ENCODE measurements at regions not wholly inside any gene's neighbourhood (a gene's known extent, or its start where the extent isn't known, plus 50 kb on each side); places are given as distances from the start of the nearest gene placed in this dataset.

- Mint-ChIP-seq H3K4me1 (ENCODE audit: low read depth) (peaks cover 3% of the 10 kb centered on the region), H3K27ac (no peak overlapping the region), H3K9me3 (no peaks in the 10 kb centered on the region), H3K4me3 (no peak overlapping the region), H3K36me3 (ENCODE audit: low read depth) (no peaks in the 10 kb centered on the region), H3K27me3 (ENCODE audit: low read depth) (peaks cover 44% of the 10 kb centered on the region)
Measured at GRCh38 chr15:98174841-98175240, 214.3 kb downstream of the ARRDC4 start.

- Mint-ChIP-seq H3K27me3 (ENCODE audit: low read depth) (peaks cover 43% of the 10 kb centered on the region), H3K9me3 (no peaks in the 10 kb centered on the region), H3K27ac (no peak overlapping the region), H3K4me1 (ENCODE audit: low read depth) (peaks cover 3% of the 10 kb centered on the region), H3K4me3 (no peak overlapping the region), H3K36me3 (ENCODE audit: low read depth) (no peaks in the 10 kb centered on the region)
Measured at GRCh38 chr15:98177966-98178592, 217.6 kb downstream of the ARRDC4 start.

- Mint-ChIP-seq H3K27me3 (ENCODE audit: low read depth) (peaks cover 43% of the 10 kb centered on the region), H3K4me3 (no peak overlapping the region), H3K27ac (no peak overlapping the region), H3K9me3 (no peaks in the 10 kb centered on the region), H3K4me1 (ENCODE audit: low read depth) (peaks cover 3% of the 10 kb centered on the region), H3K36me3 (ENCODE audit: low read depth) (no peaks in the 10 kb centered on the region)
Measured at GRCh38 chr15:98178861-98179260, 218.4 kb downstream of the ARRDC4 start.

GRCh38 chr15:98187549-98187948 lies 227.0 kb downstream of the ARRDC4 start:
- no peaks in the 10 kb centered on the region for H3K4me1 Mint-ChIP-seq (ENCODE audit: low read depth)
- no peak overlapping the region for H3K27ac Mint-ChIP-seq
- H3K27me3 Mint-ChIP-seq (ENCODE audit: low read depth), result peaks cover 4% of the 10 kb centered on the region
- H3K36me3 Mint-ChIP-seq (ENCODE audit: low read depth), result no peaks in the 10 kb centered on the region
- H3K4me3 Mint-ChIP-seq, result no peak overlapping the region
- H3K9me3 Mint-ChIP-seq, result no peaks in the 10 kb centered on the region

- H3K27me3 Mint-ChIP-seq (ENCODE audit: low read depth), result no peaks in the 10 kb centered on the region
- no peaks in the 10 kb centered on the region for H3K9me3 Mint-ChIP-seq
- H3K27ac Mint-ChIP-seq, result no peak overlapping the region
- no peaks in the 10 kb centered on the region for H3K4me1 Mint-ChIP-seq (ENCODE audit: low read depth)
- H3K36me3 Mint-ChIP-seq (ENCODE audit: low read depth), result no peaks in the 10 kb centered on the region
- H3K4me3 Mint-ChIP-seq, result no peak overlapping the region
Measured at GRCh38 chr15:98190914-98191313, 230.4 kb downstream of the ARRDC4 start.

GRCh38 chr15:98195796-98196195 lies 235.3 kb downstream of the ARRDC4 start:
- Mint-ChIP-seq H3K9me3 (no peaks in the 10 kb centered on the region), H3K27me3 (ENCODE audit: low read depth) (peaks cover 4% of the 10 kb centered on the region), H3K4me1 (ENCODE audit: low read depth) (no peaks in the 10 kb centered on the region), H3K27ac (no peak overlapping the region), H3K36me3 (ENCODE audit: low read depth) (no peaks in the 10 kb centered on the region), H3K4me3 (no peak overlapping the region)

GRCh38 chr15:98196371-98196770 lies 235.9 kb downstream of the ARRDC4 start:
- Mint-ChIP-seq H3K36me3 (ENCODE audit: low read depth) (no peaks in the 10 kb centered on the region), H3K27ac (no peak overlapping the region), H3K4me1 (ENCODE audit: low read depth) (no peaks in the 10 kb centered on the region), H3K27me3 (ENCODE audit: low read depth) (peaks cover 4% of the 10 kb centered on the region), H3K9me3 (no peaks in the 10 kb centered on the region), H3K4me3 (no peak overlapping the region)

- Mint-ChIP-seq H3K4me3 (no peak overlapping the region), H3K4me1 (ENCODE audit: low read depth) (no peaks in the 10 kb centered on the region), H3K27me3 (ENCODE audit: low read depth) (peaks cover 4% of the 10 kb centered on the region), H3K36me3 (ENCODE audit: low read depth) (no peaks in the 10 kb centered on the region), H3K27ac (no peak overlapping the region), H3K9me3 (no peaks in the 10 kb centered on the region)
Measured at GRCh38 chr15:98202256-98202655, 241.8 kb downstream of the ARRDC4 start.

GRCh38 chr15:98203872-98204660 lies 243.6 kb downstream of the ARRDC4 start:
- Mint-ChIP-seq H3K27ac (no peak overlapping the region), H3K27me3 (ENCODE audit: low read depth) (no peaks in the 10 kb centered on the region), H3K9me3 (no peaks in the 10 kb centered on the region), H3K4me3 (no peak overlapping the region), H3K4me1 (ENCODE audit: low read depth) (no peaks in the 10 kb centered on the region), H3K36me3 (ENCODE audit: low read depth) (no peaks in the 10 kb centered on the region)

GRCh38 chr15:98207928-98208327 lies 247.4 kb downstream of the ARRDC4 start:
- H3K9me3 Mint-ChIP-seq, result no peaks in the 10 kb centered on the region
- no peak overlapping the region for H3K27ac Mint-ChIP-seq
- H3K27me3 Mint-ChIP-seq (ENCODE audit: low read depth), result no peaks in the 10 kb centered on the region
- H3K4me3 Mint-ChIP-seq, result no peak overlapping the region
- H3K4me1 Mint-ChIP-seq (ENCODE audit: low read depth), result no peaks in the 10 kb centered on the region
- no peaks in the 10 kb centered on the region for H3K36me3 Mint-ChIP-seq (ENCODE audit: low read depth)

- Mint-ChIP-seq H3K4me3 (no peak overlapping the region), H3K4me1 (ENCODE audit: low read depth) (no peaks in the 10 kb centered on the region), H3K27ac (no peak overlapping the region), H3K9me3 (no peaks in the 10 kb centered on the region), H3K27me3 (ENCODE audit: low read depth) (no peaks in the 10 kb centered on the region), H3K36me3 (ENCODE audit: low read depth) (no peaks in the 10 kb centered on the region)
Measured at GRCh38 chr15:98213346-98213979, 253.0 kb downstream of the ARRDC4 start.

- no peaks in the 10 kb centered on the region for H3K36me3 Mint-ChIP-seq (ENCODE audit: low read depth)
Measured at GRCh38 chr15:98216166-98216565, 255.7 kb downstream of the ARRDC4 start.

GRCh38 chr15:98217356-98217755 lies 256.9 kb downstream of the ARRDC4 start:
- Mint-ChIP-seq H3K27ac (no peak overlapping the region), H3K9me3 (no peaks in the 10 kb centered on the region), H3K27me3 (ENCODE audit: low read depth) (no peaks in the 10 kb centered on the region), H3K36me3 (ENCODE audit: low read depth) (no peaks in the 10 kb centered on the region), H3K4me3 (no peak overlapping the region), H3K4me1 (ENCODE audit: low read depth) (no peaks in the 10 kb centered on the region)

More at GRCh38 chr15:98216166-98216565, 255.7 kb downstream of the ARRDC4 start:
- H3K27me3 Mint-ChIP-seq (ENCODE audit: low read depth), result no peaks in the 10 kb centered on the region
- no peak overlapping the region for H3K4me3 Mint-ChIP-seq
- no peak overlapping the region for H3K27ac Mint-ChIP-seq
- H3K4me1 Mint-ChIP-seq (ENCODE audit: low read depth), result no peaks in the 10 kb centered on the region
- no peaks in the 10 kb centered on the region for H3K9me3 Mint-ChIP-seq

- Mint-ChIP-seq H3K9me3 (no peaks in the 10 kb centered on the region), H3K27ac (no peak overlapping the region), H3K36me3 (ENCODE audit: low read depth) (no peaks in the 10 kb centered on the region), H3K27me3 (ENCODE audit: low read depth) (no peaks in the 10 kb centered on the region), H3K4me3 (no peak overlapping the region), H3K4me1 (ENCODE audit: low read depth) (no peaks in the 10 kb centered on the region)
Measured at GRCh38 chr15:98221144-98221543, 260.6 kb downstream of the ARRDC4 start.

- Mint-ChIP-seq H3K27me3 (ENCODE audit: low read depth) (no peaks in the 10 kb centered on the region), H3K4me3 (no peak overlapping the region), H3K4me1 (ENCODE audit: low read depth) (no peaks in the 10 kb centered on the region), H3K27ac (no peak overlapping the region), H3K9me3 (no peaks in the 10 kb centered on the region), H3K36me3 (ENCODE audit: low read depth) (no peaks in the 10 kb centered on the region)
Measured at GRCh38 chr15:98221577-98221976, 261.1 kb downstream of the ARRDC4 start.

Data from T-helper 1 cell treated with Interleukin-12 subunit alpha and Interleukin-12 subunit beta and Interleukin-4 antibody, amounts not matched to agents 30 μg/mL and 1 μg/mL, for 36 hours (primary cell).